GM21737 (cell line): ENCODE measurements at regions not wholly inside any gene's neighbourhood (a gene's known extent, or its start where the extent isn't known, plus 50 kb on each side); places are given as distances from the start of the nearest gene placed in this dataset.

Source experiments
- ATAC-seq: cut with Tn5 transposase; IDR thresholded peaks from one replicate; pipeline ENCODE4 v1.9.1; 2021; ENCODE audit warnings: mild to moderate bottlenecking, moderate library complexity; ENCODE audit not compliant: unreplicated experiment

DNA sequence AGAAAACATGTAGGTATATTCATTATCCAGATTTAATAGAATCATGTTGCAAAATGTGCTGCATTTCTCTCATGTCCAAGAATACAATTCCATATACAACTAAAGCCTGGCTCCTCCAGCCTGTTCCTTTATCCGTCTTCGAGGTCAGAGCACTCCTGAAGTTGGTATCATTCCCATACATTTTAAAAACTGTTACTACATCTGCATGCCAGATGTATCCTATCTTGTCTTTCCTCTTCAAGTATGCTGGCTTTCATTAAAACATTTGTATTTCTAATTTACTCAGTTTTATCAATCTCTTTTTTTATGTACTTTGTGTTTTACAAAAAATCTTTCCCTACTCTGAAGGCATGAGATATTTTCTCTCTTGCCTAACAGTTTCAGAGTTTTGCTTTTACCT lies 536.6 kb upstream of the USP24 start:
- no peak for ATAC-seq

DNA sequence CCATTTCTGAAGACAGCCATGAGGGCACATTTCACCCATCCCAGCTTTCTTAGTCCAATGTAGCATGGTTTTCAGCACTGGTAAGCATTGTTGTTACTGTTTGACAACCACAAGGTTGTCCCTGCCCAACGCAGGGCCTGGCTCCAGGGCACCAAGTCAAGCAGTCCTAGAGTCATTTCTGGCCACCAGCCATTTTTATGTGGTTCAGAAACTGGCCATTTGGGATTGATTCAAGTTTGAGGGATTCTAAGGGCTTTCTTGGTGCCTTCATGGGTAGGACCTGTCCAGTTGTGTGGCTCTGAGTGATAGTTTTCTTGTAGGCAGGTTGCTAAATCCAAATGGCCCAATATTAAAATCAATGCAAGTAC lies 535.4 kb upstream of the USP24 start:
- ATAC-seq: no peak

DNA sequence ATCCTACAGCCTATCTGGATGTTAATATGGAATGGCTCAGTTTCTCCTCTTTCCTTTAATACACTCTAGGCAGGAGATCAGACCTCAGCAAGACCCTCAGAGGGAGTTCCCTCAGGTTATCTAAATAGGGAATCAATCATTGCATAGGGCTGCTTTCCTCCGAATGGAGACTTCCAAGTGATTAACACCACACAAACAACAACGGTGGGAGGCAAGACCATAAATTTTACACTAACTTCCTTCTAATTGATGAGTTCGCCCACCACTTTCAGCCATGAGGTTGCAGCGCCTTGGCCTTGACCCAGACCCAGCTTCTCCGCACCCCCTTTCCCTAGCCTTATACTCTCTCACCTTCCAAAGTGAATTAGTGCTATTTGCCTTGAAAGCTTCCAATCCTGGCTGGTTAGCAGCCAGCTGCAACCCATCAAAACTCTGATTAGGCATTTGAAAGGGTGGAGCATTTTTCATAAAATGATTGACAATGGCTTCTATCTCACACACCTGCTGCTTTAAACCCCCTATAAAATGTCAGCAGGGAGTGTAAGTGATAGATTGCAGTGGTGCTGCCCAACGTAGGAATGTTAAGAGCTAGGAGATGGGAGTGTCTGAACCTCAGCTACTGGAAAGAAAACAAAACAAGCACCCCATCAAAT lies 534.9 kb upstream of the USP24 start:
- ATAC-seq: no peak

DNA sequence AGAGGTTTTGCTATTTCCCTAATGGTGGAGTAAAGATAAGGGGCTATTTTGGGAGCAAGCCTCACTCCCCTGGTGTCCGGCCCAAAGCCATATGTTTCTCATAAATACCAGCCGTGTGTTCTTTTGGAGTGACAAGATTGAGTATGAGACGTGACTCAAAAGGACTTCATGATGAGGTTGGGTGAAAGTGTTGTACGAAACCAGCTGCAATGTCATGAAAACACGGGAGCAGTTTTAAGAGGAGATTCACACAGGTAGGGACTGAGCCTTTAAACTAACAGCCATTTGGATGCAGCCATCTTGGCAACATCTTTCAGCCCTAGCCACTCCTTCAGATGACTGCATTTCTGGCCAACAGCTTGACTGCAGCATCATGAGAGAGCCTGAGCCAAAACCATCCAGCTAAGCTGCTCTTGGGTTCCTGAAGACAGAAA lies 532.3 kb upstream of the USP24 start:
- no peak for ATAC-seq

DNA sequence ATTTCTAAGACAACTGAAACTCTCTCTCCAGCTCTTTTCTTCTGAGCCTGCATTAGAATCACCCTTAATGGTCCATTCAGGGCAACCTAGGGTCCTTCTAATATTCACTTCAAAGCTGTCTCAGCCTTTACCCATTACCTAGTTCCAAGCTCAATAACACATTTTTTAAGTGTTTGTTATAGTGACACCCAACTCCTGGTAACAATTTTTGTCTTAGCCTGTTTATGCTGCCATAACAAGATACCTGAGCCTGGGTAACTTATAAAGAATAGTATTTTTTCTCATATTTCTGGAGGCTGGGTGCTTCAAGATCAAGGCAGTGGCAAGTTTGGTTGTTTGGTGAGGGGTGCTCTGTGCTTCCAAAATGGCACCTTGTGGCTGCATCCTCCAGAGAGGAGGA lies 531.5 kb upstream of the USP24 start:
- ATAC-seq: no peak

DNA sequence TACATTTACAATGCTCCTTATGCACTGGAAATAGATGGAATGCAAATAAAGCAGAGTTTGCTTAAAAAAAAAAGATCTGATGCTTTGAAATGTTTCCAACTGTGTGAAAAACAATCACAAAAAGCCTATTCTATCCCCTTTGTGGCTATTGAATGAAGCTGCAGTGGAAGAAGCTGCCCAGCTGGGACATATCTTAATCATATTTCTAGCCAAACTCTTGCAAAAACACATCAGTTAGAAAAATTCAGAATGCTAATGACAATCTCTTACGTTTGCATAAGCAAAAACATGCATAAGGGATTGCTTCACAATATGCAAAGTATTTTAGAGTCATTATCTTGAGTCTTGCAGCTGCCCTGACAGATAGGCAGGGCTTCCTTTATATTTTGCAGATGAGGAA lies 526.4 kb upstream of the USP24 start:
- ATAC-seq: no peak

DNA sequence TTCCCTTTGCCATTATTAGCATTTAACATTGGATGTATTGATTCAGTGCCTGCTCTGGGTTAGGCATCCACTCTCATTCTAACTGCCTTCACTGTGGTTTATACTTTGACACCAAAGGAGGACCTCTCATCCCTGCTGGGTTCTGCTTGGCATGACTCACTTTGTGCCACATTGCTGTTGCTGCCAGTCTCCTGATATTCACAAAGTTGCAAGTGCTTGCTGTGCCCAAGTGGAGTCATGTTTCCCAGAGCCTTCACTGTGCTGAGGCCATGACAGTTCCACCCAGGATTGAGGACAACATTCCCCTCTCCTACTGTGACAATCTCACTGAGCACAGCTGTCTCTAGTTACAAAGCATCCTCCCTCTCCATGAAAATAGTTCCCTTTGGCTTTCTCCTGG lies 519.9 kb upstream of the USP24 start:
- no peak for ATAC-seq

DNA sequence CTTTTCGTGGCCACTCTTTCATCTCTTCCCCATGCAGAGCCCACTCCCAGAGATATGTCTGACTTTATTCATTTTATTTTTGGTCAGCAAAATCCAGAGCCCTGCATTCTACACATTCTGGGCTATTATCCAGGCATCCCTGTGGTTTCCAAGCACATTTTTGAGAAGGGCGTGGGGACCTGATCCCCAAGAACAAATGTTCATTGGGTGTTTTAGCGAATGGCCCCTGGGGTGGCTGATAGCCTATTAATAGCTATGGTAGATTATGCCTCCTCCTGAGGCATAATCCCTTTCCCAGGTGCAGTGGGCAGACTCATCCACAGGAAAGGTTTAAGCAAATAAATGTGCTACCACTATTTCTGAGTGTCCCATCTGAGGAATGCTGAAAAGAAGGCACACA lies 511.8 kb upstream of the USP24 start:
- no peak for ATAC-seq

DNA sequence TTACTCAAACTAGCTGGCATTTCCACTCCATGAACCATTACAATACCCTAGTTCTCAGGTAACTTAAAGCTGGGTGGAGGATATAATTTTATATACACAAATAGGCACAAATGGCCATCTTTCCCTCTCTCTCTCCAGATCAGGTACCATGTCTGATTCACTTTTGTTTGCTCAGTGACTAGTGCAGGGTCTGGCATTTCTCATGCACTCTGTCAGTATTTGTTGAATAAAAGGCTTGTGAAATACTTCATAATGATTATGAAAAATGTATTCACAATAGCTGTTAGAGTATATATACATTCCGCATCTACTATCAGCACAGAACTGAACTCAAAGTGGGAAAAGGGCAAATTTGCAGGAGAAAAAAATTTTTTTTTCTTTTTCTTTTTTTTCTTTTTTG lies 510.2 kb upstream of the USP24 start:
- no peak for ATAC-seq

DNA sequence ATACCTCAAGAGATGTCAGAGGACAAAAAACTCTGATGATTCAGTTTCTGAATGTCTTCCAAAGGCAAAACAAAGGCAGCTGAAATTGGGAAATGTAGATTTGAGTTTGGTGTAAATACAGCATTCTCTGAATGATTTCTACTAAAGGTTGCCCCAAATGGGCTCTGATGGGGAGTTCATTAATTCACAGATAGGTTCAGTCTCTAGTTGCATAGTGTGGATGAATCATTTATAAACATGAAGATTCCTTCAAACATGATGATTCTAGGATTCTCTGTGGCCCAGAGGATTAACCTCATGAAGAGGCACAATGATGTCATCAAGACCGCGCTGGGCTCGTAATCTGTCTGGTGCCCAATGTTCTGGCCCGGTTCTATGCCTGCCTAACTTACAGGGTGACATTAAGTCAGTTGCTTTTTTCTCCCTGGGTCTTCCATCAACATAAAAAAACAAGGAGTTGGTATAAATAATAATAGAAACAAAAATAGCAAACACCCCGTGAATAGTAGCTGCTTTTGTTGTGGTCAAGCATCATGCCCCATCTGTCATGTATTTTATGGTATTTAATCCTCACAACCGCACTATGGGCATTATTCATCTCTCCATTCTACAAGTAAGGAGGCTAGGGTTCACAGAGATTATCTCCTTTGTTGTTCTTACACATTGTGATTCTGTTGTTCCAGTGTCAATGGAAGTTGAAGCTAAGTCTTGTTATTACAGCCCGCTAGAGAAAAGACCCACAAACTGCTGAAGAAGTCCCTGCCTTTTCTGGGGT lies 509.6 kb upstream of the USP24 start:
- no peak for ATAC-seq

DNA sequence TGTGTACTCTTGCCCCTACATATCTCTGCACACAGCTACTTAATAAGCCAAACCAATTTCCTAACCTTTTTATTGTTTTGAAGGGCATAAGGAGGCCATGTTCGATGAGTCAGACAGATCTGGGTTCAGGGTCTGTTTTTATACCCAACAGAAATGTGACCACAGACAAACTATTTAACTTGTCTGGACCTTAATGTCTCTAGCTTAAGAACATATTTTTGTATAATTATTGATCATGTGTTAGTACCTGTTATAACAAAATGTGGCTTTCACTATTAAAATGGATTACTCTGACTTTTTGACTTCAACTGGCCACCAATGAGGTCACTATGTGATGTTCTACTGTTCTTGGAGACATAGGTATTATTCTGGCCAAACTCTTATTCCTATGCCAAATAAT lies 507.8 kb upstream of the USP24 start:
- ATAC-seq: no peak

DNA sequence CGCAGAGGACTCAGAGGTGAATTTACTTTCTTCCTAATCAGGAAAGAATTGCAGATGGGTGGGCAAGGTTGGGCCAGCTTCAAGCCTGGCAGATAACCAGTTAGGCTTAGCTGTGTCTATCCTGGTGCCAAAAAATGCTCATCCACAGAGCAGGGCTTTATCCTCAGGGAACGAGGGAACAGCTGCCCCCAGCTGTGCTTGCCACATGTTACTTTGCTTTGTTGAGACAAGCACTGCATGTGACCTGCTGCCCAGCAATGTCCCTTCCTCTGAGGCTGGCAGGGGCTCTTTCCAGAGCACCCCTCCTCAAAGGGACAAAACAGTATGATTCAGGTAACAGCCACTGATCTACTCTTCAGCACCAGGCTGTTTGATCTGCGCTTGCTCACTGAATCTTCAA lies 505.1 kb upstream of the USP24 start:
- ATAC-seq: no peak

DNA sequence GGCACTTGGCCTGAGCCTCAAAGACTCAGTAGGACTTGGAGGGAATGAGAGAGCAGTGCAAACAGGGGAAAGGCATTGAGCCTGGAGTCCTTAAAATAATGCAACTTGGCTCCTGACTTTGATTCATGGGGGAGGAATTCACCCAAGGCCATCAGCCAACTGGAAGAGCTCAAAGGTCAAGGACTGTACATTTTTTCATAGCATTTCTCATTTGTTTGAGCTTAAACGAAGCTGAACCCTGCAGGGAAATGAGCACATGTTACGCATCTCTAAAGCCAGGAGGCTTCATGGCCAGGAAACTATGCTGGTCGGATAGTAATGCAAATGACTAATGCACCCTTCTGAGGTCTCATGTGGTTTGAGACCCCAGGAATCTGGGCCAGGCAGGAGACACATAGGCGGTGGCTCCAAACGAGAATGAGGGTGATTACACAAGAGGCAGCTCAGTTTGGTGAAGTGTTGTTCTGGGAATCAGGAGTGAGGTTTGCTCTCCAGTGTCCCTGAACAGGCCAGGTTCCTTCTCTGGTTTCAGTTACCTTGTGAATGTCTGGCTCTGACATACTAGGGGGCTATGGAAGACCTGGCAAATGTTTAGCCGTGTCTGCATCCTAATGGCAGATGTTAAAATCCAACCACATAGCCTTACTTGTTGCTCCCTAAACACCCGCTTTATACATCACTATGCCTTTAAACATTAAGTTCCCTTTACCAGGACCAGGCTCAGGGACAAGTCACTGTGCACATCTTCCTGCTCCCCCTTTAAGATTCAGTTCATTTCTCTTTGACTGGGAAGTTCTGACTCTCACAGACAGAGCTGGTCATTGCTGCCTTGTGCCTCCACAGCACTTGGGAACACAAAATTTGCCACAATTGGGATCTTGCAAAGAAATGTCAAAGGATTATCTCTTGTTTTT lies 503.9 kb upstream of the USP24 start:
- no peak for ATAC-seq

DNA sequence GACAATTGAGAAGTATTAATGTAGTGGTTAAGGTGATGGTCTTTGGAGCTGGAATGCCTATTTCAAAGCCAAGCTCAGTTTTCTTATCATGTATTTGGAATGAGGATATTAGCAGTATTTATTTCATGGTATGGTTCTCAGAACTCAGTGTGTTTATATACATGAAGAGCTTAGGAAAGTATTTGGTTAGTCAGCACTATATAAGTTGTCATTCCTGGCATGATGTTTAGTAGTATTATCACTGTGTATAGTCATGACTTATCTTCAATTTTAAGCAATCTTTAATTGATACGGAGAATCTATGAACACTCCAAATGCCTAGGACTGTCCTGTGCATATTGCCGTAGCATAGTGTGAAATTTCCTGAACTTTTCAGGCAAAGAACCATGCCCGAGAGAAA lies 501.9 kb upstream of the USP24 start:
- no peak for ATAC-seq

DNA sequence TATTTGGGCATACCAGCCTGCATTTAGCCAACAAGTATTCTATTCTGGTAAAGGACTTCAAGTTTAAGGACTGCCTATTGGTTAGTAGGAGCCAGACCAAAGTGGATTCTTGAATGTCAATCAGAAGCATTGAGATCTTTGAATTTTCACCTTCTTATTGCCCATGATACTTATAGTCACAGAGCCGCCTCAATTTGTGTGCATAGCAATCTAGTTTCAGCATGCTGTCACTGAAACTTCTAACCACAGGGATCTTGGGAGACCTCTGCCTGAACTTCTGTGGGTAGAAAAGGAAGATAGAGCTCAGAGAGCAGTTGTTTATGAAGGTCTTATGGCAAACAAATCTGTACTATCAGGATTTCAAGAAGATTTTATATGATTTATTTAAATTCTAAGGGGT lies 501.4 kb upstream of the USP24 start:
- ATAC-seq: no peak

DNA sequence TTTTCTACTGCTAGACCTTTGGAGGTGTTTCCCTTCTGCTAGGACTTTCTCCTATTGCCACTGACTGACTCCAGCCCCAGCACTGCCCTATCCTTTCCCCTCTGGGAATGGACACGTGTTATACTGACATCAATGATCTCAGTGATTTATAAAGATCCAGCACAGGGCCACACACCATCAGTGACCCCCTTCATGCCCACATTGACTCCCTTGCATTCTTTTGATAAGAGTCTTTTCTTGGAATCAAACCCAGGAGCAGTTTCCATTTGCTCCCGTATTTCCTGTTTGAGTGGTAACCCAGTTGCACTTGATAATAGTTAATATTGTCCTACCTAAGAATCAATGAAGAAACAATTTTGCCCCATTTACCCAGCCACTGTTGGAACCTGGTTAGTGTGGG lies 501.0 kb upstream of the USP24 start:
- no peak for ATAC-seq

DNA sequence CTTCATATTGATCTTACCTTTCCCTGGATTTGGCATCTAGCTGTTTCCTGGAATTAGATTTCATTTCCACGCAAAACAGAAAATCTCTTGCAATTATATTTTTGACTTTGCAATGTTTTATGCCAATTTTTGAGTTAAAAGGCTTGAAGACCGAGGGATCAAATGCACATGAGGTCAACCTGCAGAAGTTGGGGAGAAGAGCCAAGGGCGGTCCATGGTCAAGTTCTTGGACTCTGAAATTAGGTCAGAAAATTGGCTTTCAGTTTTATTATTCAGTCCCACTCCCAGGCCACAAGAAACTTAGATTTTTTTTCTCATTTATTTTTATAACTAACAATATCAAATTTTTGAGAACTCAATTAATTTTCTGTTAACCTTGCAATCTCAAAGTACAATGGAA lies 499.1 kb upstream of the USP24 start:
- no peak for ATAC-seq

DNA sequence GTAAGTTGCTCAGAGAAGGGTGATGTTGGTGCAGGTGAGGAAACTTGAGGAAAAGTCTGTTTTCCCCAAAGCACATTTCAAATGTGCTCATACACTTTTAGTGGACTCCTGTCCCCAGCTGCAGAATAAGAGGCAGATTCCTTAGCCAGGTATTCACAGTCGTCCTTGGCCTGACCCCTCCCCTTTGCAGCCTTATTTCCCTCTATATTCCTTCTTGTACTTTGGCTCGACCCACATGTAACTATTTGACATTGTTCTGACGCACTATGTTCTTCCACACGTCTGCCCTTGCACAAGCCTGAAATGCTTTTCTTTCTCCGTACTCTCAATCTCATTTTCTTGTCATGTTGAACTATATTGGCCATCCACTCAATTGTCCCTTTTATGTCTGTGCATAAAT lies 498.4 kb upstream of the USP24 start:
- ATAC-seq: no peak

DNA sequence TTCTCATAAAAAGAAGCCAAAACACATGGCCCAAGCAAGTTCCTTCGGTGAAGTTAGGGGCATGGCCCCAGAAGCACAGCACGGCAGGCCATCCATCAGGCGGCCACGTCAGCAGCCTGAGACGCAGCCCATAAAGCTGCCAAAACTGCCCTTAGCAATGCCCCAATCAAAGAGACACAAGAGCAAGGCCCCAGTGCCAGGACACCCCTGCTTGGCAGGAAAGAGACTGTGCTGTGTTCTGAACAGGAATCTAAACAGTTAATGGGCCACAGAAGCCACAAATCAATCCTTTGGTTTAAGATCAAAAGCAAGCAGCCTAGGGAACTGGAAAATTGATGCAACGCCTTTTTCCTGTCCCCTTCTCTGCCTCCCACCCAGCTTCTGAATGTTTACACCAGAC lies 497.0 kb upstream of the USP24 start:
- no peak for ATAC-seq

DNA sequence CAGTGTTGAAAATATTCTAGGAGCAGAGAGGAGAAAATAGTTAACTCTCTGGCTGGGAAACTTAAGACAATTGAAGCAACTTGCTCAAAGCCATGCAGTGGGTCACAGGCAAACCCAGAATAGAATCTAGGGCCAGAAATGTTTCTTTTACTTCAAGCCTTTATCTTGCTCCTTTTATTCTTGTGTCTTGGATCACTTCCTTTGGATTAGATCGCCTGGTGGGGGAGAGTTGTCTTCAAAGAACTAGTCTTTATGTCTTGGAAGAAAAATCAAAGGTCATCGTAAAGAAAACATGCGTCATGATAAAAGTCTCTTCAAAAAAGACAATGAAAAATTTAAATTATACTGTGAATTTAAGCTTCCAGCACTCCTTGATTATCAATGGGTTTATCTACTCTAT lies 493.6 kb upstream of the USP24 start:
- ATAC-seq: no peak

DNA sequence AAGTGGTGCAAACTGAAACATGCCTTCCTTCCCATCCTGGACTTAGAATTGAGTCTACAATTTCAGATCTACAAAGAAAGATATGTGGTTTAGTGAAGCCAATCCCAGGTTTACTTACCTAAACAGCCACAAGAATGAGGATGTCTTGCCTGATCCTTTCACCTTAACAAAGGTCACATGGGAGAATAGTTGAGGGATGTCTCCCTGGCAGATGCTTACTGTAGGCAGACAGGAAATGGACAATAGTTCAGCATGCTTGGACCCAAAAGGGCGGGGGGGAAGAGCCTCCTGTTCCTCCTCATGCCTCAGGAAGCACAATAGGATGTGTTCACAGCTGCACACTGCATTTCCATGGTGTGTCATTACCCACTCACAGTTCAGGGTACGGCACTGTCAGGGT lies 492.7 kb upstream of the USP24 start:
- ATAC-seq: no peak

DNA sequence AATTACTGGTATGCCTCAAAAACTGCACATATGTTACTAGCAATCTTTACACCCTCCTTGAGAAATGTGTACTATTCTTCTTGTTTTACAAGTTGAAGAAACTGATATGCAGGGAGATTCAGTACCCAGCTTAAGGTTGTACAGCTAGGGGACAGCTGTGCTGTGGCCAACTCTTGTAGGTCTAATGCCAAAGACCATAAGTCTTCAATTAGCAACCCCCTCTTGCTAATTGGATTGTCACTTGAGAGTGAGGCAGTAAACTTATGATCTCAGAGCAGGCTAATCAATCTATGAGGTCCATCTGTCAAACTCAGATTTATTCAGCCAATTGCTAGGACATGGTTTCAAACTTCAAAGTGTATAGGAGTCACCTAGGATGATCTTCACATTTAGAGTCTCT lies 492.0 kb upstream of the USP24 start:
- ATAC-seq: no peak
